Spleen (tissue), 11 donors: ENCODE measurements at regions not wholly inside any gene's neighbourhood (a gene's known extent, or its start where the extent isn't known, plus 50 kb on each side); places are given as distances from the start of the nearest gene placed in this dataset.

Experiments used
- DNase-seq: peaks from one replicate; pipeline ENCODE4 v3.0.0-alpha.2; 2020
- H3K27ac ChIP-seq, 8 donors: fragments of 200-600 bp; sonication (generic) in 7 of 8; 1 replicate in 4 of 8; 2 replicates in 4 of 8; pipeline versions ENCODE4 v1.5.0 to v1.8.0; 2016 to 2021; ENCODE audit warnings: inconsistent platforms in 4 of 8, mild to moderate bottlenecking in 4 of 8, moderate library complexity in 1 of 8
- H3K27me3 ChIP-seq, 7 donors: fragments of 200-600 bp; sonication (generic) in 6 of 7; replicated peaks in 1 of 7; 1 replicate in 4 of 7; 2 replicates in 3 of 7; pipeline versions ENCODE4 v1.5.0 to v1.8.0; 2016 to 2021; ENCODE audit warnings: inconsistent platforms in 3 of 7, mild to moderate bottlenecking in 1 of 7
- H3K36me3 ChIP-seq, 6 donors: fragments of 200-600 bp; sonication (generic) in 5 of 6; 1 replicate in 4 of 6; 2 replicates in 2 of 6; pipeline versions ENCODE4 v1.5.0 to v1.8.0; 2016 to 2021; ENCODE audit warnings: inconsistent platforms in 2 of 6
- H3K4me1 ChIP-seq, 6 donors: fragments of 200-600 bp; sonication (generic) in 5 of 6; 1 replicate in 3 of 6; 2 replicates in 3 of 6; pipeline versions ENCODE4 v1.5.0 to v1.8.0; 2016 to 2021; ENCODE audit warnings: inconsistent platforms in 3 of 6
- H3K4me3 ChIP-seq, 8 donors: fragments of 200-600 bp; sonication (generic) in 7 of 8; 1 replicate in 4 of 8; 2 replicates in 4 of 8; pipeline versions ENCODE4 v1.5.0 to v1.8.0; 2016 to 2021; ENCODE audit warnings: inconsistent platforms in 4 of 8, mild to moderate bottlenecking in 4 of 8, moderate library complexity in 2 of 8
- H3K9me3 ChIP-seq, 8 donors: fragments of 200-600 bp; sonication (generic) in 7 of 8; 1 replicate in 4 of 8; 2 replicates in 4 of 8; pipeline versions ENCODE4 v1.5.0 to v1.8.0; 2016 to 2021; ENCODE audit warnings: inconsistent platforms in 4 of 8
- CTCF ChIP-seq, 11 experiments: fragments of 200-600 bp in 7 of 11; fragments of 450-650 bp in 4 of 11; sonication (generic) in 4 of 11; IDR thresholded peaks in 8 of 11; conservative IDR thresholded peaks in 3 of 11; 1 replicate in 7 of 11; 2 replicates in 4 of 11; pipeline versions ENCODE4 v1.4.0 to v1.8.0; 2016 to 2021; ENCODE audit warnings: antibody characterized with exemption in 11 of 11, inconsistent platforms in 4 of 11, mild to moderate bottlenecking in 1 of 11
- POLR2AphosphoS5 ChIP-seq, 3 donors: sonication (generic); formaldehyde crosslinking; IDR thresholded peaks; one replicate each; pipeline ENCODE4 v1.5.1; 2017; ENCODE audit warnings: antibody characterized with exemption in 3 of 3
- WGBS, 5 donors: extraction: QIAGEN DNeasy Blood & Tissue Kit in 3 of 5; methylation state at CpG; one replicate each; pipeline versions ENCODE4 v1.1.5 to v1.1.7; 2013 to 2018; 5-methylcytosine and 5-hydroxymethylcytosine counted together
- intact Hi-C: fragments of 100-400 bp; cut with DNase I; formaldehyde crosslinking; loops from one replicate; pipeline ENCODE4 v1.15.0; 2023; ENCODE audit warnings: low total_unique reads
- donor health status: healthy with polysubstance abuse.
- donor health status: DM: no; HTN: no; CAD: no; lungs with moderate emphysema.
- donor health status: DM: no; HTN: no; CAD: no.
- donor health status: Bipolar disorder and iron deficiency.
- donor health status: healthy.
- donor health status: DM: no; HTN: no; CAD: no.
- donor health status: DM: yes; HTN: yes; CAD: no.

DNA sequence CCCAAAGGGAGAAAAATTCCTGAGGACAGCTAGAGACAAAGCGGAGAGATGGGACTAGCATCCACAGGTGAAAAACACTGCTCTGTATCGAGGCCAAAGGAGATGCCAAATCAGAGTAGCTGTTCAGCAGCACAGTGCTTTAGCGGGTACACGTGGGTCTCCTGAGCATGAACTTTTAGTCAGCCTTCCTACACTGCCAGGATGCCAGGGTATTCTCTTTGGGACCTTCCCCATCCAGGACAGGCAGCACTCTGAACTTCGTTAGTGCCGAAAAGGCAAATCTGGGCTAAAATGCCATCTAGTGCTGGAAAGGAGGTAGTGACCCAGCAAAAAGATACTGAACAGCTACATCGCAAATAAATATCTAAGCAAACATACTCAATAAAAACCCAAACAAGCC lies 64.9 kb downstream of the C6orf58 start:
- intact Hi-C loops: no loop called here

More for the DNA sequence above, 64.9 kb downstream of the C6orf58 start:
- no peaks in the 10 kb centered on the region for H3K9me3 ChIP-seq
- TF ChIP-seq POLR2AphosphoS5 (IDR thresholded peaks at IDR 0.05) (no peak), CTCF (IDR thresholded peaks at IDR 0.05 in 8 of 11, conservative IDR thresholded peaks at IDR 0.05 in 3 of 11) (peak in 3 of 11 experiments; percentile 5 to 20 (median 11))
- no peaks in the 10 kb centered on the region for H3K36me3 ChIP-seq
- no peak overlapping the region for H3K27ac ChIP-seq
- no peaks in the 10 kb centered on the region for H3K4me1 ChIP-seq
- 37 to 49% (median 40%) methylated on average over 7 of the region's 7 CpGs for WGBS, 5 donors
- DNase-seq: no peak
- no peak overlapping the region for H3K4me3 ChIP-seq
- peaks cover 0 to 10% (median 3%) of the 10 kb centered on the region in 7 donors for H3K27me3 ChIP-seq
